ENCODE measurements at regions not wholly inside any gene's neighbourhood (a gene's known extent, or its start where the extent isn't known, plus 50 kb on each side); places are given as distances from the start of the nearest gene placed in this dataset.
"Not testable (repeated sequence)": the region's sequence is repeated elsewhere in the genome, so short reads cannot be mapped to it uniquely, and the experiment has no call there.

DNA sequence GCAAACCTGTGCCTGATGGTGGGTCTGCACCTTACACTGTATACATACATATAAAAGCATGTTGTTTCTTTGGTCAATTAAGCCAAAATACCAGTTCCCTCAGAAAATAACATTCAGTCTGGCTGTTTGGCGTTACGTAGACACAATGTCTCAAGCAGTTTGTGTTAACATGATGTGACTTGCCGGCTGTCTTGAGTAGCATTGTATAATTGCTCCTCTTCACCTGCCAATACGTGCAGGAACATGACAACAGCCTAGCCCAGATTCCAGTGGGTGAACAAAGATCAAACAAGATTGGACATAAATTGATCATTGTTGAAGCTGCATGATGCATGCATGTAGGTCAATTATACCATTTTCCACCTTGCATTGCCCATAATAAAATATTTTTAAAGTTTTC, 102.3 kb downstream of the F11 start:
- CTCF ChIA-PET, result no interaction called here
- DNase-seq (ENCODE audit: extremely low spot score), result no peak
- POLR2A ChIA-PET, result no interaction called here
- TF ChIP-seq, protein P1, sequence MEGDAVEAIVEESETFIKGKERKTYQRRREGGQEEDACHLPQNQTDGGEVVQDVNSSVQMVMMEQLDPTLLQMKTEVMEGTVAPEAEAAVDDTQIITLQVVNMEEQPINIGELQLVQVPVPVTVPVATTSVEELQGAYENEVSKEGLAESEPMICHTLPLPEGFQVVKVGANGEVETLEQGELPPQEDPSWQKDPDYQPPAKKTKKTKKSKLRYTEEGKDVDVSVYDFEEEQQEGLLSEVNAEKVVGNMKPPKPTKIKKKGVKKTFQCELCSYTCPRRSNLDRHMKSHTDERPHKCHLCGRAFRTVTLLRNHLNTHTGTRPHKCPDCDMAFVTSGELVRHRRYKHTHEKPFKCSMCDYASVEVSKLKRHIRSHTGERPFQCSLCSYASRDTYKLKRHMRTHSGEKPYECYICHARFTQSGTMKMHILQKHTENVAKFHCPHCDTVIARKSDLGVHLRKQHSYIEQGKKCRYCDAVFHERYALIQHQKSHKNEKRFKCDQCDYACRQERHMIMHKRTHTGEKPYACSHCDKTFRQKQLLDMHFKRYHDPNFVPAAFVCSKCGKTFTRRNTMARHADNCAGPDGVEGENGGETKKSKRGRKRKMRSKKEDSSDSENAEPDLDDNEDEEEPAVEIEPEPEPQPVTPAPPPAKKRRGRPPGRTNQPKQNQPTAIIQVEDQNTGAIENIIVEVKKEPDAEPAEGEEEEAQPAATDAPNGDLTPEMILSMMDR (IDR thresholded peaks at IDR 0.05; ENCODE audit: control extremely low read depth, extremely low read depth, low read depth, missing control alignments), result no peak

DNA sequence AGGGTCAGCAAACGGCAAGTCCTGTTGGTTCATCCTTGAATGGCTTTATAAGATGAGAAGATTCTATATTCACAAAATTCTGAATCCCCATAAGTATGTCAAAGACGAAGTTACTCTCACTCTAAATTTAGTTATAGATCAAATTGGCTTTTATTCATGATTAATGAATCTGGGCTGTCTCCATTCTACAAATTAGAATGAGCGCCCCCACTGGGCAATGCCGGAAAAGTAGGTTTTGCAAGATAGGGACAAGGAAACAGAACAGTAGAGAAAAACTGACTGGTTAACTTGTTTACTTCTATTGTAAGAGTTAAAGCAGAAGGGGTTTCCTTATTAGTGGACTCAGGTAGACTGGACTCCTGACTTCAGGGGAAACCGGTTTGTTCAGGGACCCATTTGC, 100.3 kb downstream of the F11 start:
- ChIA-PET CTCF (interaction anchor here (1.4 kb wide), 1 partner anchor 18 kb away, joined by 3 read pairs; no protein-coding TSS in a partner anchor), POLR2A (no interaction called here)
- DNase-seq (ENCODE audit: extremely low spot score), result no peak
- TF ChIP-seq, protein P1 (IDR thresholded peaks at IDR 0.05; ENCODE audit: control extremely low read depth, extremely low read depth, low read depth, missing control alignments), result no peak

DNA sequence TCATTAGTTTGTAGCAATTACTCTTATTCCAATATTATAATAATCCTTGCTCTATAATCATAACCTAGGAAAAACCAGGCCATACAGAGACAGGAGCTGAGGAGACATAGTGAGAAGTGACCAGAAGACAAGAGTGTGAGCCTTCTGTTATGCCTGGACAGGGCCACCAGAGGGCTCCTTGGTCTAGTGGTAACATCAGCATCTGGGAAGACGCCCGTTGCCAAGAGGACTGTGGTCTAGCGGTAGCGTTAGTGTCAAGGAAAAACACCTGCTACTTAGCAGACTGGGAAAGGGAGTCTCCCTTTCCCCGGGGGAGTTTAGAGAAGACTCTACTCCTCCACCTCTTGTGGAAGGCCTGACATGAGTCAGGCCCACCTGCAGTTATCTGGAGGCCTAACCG, 97.0 kb downstream of the F11 start:
- POLR2A ChIA-PET; CTCF ChIA-PET; DNase-seq (ENCODE audit: extremely low spot score): not testable (repeated sequence)
- TF ChIP-seq, protein P1 (IDR thresholded peaks at IDR 0.05; ENCODE audit: control extremely low read depth, extremely low read depth, low read depth, missing control alignments), result peak; percentile 5

DNA sequence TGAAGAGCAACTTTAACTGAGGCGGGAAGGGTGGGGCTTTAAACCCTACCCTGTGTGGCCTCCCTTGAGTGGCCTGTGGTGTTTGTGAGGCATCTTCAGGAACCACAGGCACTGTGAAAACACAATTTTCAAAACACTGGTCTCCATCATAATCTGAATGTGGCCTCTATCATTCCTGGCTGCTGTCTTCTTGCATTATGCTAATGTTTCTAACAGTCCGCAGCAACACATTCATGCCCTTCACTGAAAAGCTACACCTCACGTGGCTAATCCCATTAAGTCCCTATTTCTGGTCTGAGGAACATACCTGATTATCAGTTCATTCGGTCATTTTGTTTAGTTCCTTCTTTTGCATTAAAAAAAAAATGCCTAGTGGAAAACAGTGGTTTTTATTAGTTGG, 94.6 kb downstream of the F11 start:
- POLR2A ChIA-PET, result no interaction called here
- CTCF ChIA-PET, result interaction anchor here (1.0 kb wide), 1 partner anchor 14 kb away, joined by 3 read pairs; no protein-coding TSS in a partner anchor
- TF ChIP-seq, protein P1 (IDR thresholded peaks at IDR 0.05; ENCODE audit: control extremely low read depth, extremely low read depth, low read depth, missing control alignments), result no peak
- no peak for DNase-seq (ENCODE audit: extremely low spot score)

DNA sequence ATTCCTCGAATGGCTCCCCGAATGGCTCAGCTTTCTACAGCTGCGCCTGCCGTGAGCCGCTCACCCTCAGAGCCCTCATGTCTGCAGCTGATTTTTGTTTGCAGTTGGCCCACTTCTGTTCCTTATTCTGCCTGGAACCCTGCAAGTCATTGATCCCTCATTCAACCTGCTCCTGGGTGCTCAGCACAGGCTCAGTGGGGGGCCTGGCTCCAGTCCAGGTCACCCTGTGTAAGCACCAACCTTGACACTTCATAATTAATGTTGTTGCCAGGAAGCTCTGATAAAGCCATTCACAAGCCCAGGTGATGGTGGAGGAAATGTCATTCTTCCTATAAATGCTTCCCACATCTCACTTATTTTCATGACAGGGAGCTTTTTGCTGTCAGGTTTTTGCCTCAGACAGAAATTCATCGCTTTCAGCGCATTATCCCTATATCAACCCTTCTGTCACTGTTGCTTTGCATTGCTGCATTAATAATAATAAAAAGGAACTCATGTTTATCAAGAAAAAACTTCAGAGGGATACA, 85.7 kb downstream of the F11 start:
- POLR2A ChIA-PET, result no interaction called here
- DNase-seq (ENCODE audit: extremely low spot score), result no peak
- CTCF ChIA-PET, result no interaction called here
- TF ChIP-seq, protein P1 (IDR thresholded peaks at IDR 0.05; ENCODE audit: control extremely low read depth, extremely low read depth, low read depth, missing control alignments), result no peak

DNA sequence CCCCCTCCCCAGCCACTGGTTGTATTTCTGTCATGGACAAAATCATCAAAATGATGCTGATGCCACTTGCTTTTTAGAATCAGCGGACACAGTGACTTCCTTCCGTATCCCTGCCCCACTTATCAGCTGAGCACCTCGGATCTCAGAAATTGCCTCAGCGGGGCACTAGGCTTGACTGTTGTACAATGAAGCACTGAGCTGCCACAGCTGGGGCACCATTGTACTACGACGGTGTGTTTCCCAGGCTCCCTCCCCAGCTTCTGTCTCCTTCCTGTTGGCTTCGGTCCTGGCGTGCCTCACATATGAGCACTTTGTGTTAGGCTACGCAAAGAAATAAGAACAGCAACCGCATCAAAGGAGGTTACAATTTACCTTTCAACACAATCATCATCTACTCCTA, 82.4 kb downstream of the F11 start:
- TF ChIP-seq, protein P1 (IDR thresholded peaks at IDR 0.05; ENCODE audit: control extremely low read depth, extremely low read depth, low read depth, missing control alignments), result no peak
- CTCF ChIA-PET, result no interaction called here
- POLR2A ChIA-PET, result no interaction called here
- no peak for DNase-seq (ENCODE audit: extremely low spot score)

DNA sequence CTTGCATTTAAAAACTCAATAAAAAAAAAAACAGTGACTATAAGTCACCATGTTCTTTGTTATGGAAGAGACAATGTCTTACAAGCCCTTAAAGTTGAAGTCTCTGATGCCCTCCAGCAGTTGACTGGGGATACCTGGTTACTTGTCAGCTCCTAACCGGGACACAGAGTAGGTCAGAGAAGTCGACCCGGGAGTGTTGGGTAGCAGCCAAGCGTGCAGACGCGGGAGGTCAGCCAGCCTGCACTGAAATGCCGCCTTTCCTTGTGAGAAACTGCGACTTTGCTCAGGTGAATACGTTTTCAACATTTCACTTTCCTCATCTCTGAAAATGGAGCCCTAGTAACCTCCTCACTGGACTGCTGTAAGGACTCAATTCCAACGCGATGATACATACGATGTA, 81.8 kb downstream of the F11 start:
- TF ChIP-seq, protein P1 (IDR thresholded peaks at IDR 0.05; ENCODE audit: control extremely low read depth, extremely low read depth, low read depth, missing control alignments), result no peak
- POLR2A ChIA-PET, result no interaction called here
- no peak for DNase-seq (ENCODE audit: extremely low spot score)
- CTCF ChIA-PET, result interaction anchor here (1.4 kb wide), 1 partner anchor 29 kb away, joined by 3 read pairs; no protein-coding TSS in a partner anchor
